ENCODE measurements at regions not wholly inside any gene's neighbourhood (a gene's known extent, or its start where the extent isn't known, plus 50 kb on each side); places are given as distances from the start of the nearest gene placed in this dataset.

DNA sequence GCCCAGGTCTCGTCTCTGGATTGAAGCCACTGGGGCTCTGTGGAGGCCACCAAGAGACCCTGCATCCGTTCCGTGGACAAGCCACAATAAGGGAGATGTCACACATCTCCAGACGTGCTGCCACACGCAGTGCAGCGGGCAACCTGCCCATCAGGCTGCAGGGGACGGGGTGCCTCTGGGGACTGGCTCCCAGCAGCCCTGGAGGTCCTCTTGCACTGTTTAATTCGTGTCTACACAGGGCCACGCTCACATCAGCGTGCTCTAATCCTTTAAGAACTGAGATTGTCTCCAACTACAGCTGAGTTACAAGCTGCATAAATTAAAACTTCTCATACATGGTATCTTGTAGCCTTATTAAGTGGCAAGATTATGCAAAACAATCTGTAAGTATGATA, 1232.2 kb downstream of the BRD1 start:
- DNase-seq (ENCODE audit: low spot score), result no peak
- TF ChIP-seq, protein P1, sequence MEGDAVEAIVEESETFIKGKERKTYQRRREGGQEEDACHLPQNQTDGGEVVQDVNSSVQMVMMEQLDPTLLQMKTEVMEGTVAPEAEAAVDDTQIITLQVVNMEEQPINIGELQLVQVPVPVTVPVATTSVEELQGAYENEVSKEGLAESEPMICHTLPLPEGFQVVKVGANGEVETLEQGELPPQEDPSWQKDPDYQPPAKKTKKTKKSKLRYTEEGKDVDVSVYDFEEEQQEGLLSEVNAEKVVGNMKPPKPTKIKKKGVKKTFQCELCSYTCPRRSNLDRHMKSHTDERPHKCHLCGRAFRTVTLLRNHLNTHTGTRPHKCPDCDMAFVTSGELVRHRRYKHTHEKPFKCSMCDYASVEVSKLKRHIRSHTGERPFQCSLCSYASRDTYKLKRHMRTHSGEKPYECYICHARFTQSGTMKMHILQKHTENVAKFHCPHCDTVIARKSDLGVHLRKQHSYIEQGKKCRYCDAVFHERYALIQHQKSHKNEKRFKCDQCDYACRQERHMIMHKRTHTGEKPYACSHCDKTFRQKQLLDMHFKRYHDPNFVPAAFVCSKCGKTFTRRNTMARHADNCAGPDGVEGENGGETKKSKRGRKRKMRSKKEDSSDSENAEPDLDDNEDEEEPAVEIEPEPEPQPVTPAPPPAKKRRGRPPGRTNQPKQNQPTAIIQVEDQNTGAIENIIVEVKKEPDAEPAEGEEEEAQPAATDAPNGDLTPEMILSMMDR (IDR thresholded peaks at IDR 0.05; ENCODE audit: extremely low read depth, missing control alignments), result no peak

DNA sequence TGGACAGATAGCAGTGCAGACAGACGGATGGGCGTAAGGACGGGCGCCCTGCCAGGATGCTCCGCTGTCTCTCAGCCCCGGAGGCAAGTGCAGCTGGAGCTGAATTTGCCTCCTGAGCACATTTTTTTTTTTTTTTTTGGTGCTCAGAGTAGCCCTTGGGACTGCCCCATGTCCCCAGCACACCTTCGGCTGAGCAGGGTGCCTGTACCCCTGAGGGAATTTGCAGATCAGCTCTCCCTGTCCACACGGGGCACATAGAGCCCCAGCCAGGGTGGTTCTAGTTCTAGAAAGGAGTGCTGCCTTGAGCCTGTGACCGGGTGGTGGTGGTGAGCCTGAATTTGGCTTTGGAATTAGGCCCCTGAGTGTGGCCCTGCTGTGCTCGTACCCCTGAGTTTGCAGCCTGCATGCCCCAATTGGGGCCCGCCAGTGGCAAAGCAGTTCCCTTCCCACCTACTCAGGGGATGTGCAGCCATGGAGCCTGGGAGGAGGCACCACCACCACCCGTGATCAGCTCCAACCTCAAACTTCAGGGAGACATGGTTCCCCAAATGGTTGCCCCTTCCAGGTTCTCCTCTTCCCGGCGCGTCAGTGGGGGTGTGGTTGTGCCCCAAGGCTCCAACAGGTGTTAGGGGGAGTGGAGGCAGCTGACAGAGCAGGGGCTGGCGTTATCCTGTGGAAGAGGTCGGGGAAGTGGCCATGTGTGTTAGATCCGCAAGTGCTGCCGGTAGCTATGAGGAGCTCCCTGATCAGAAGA, 1232.7 kb downstream of the BRD1 start:
- DNase-seq (ENCODE audit: low spot score), result no peak
- TF ChIP-seq, protein P1 (IDR thresholded peaks at IDR 0.05; ENCODE audit: extremely low read depth, missing control alignments), result no peak

DNA sequence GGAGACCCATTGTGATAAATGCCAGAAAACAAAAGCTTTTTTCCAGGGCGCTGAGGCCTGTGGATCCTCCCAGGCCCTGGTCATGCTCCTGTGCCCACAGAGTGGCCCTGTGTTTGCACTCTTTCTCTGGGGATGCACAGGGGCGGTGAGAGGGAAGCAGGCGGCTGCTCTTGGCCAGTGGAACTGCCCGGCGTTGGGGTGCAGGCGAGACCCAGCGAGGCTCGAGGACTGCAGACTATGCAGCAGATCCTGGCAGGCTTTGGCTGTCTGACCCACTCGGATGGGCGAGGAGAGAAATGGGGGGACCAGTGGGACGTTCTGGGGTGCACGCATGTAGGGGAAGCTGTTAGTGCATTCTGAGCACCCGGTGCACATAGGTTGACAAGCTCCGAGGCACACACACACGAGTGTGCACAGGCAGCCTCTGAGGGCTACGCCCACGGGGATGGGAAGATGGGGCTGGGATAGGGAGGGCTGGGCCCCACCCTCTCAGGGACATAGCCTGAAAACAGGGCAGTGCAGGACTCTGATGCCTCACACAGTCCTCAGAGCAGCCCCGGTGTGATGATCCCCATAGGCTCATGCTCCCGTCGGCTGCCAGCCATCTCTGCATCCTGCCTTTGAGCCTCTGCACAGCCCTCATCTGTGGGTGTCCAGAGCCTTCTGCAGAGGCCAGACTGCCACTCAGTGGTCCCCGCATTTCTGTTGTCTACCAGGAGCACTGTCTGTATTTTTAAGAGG, 1233.5 kb downstream of the BRD1 start:
- no peak for DNase-seq (ENCODE audit: low spot score)
- TF ChIP-seq, protein P1 (IDR thresholded peaks at IDR 0.05; ENCODE audit: extremely low read depth, missing control alignments), result no peak

DNA sequence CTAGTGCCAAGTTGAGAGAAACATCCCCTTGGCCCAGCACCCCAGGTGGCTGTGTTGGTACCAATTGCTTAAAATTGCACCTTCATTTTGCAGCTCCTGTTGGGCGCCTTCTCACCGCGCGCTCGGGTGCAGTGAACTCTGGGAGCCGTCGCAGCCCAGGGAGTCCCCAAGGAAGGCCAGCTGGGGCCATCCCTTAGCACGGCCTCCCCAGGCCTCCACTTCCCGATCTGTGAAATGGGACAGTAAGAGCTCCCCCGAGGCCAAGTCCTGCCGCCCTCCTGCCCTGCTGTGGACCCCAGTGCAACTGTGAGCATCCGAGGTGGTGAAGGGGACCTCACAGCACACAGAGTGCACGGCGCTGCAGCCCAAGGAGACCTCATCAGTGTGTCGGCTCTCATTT, 1234.1 kb downstream of the BRD1 start:
- TF ChIP-seq, protein P1 (IDR thresholded peaks at IDR 0.05; ENCODE audit: extremely low read depth, missing control alignments), result no peak
- DNase-seq (ENCODE audit: low spot score), result no peak

DNA sequence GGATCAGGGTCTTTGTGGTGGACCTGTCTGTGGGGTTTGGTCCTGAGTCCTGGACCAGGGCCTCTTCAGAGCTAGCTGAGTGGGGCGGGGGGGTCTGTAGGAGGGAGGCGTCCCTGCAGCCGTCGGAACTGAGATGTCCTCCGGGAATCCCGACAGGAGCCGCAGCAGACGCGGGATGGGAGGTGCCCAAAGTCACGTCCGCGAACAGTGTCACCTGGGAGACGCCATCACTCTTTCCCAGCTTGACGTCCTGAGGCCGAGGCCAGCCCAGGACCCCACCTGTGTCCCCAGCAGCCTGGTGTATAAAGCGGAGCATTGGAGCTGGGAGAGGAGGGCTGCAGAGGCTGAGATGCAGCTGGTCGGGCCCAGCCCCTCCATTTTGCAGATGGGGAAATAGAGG, 1234.7 kb downstream of the BRD1 start:
- TF ChIP-seq, protein P1 (IDR thresholded peaks at IDR 0.05; ENCODE audit: extremely low read depth, missing control alignments), result no peak
- no peak for DNase-seq (ENCODE audit: low spot score)

DNA sequence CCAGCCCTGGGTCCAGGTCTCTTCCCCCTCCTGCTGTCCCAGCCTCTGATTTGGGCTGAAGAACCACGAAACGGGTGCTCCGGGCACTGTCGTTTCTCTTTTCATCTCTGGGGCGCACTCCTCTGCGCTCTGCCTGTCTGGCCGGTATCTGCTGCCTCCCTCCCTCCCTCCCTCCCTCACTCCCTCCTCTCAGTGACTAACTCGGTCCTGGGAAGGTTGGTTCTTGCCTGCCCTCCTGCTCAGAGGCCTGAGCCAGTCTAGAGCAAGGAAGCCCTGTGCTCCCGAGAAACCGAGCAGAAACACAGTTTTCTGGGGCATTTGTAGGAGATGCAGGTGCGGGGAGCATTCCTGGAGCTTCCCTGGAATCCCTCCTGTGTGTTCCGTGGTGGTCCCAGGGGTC, 1235.2 kb downstream of the BRD1 start:
- no peak for DNase-seq (ENCODE audit: low spot score)

DNA sequence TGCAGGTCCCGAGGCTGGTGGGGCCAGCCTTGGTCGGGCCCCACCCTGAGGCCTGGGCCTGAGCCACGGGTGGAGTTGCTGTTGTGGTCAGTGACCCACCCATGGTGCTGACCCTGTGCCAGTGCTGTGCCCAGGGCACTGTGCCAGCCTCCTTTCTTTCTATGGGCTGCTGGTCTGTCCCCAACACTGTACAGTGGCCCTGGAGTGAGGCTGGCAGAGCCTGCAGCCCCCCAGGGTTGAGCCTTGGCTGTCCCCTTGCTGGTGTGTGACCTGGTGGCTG, 1235.7 kb downstream of the BRD1 start:
- TF ChIP-seq, protein P1 (IDR thresholded peaks at IDR 0.05; ENCODE audit: extremely low read depth, missing control alignments), result no peak
- no peak for DNase-seq (ENCODE audit: low spot score)

More for the DNA sequence above, 1235.2 kb downstream of the BRD1 start:
- TF ChIP-seq, protein P1 (IDR thresholded peaks at IDR 0.05; ENCODE audit: extremely low read depth, missing control alignments), result no peak

Measured in GM20000 (cell line).